GM12873 (cell line): ENCODE measurements at regions not wholly inside any gene's neighbourhood (a gene's known extent, or its start where the extent isn't known, plus 50 kb on each side); places are given as distances from the start of the nearest gene placed in this dataset.

Experiments used
- TF ChIP-seq, protein P1 (sequence below): IDR thresholded peaks from 2 replicates; pipeline ENCODE4 v1.5.1; 2012; ENCODE audit warnings: low read depth, mild to moderate bottlenecking, moderate library complexity, low read length, control low read depth; ENCODE audit not compliant: insufficient read depth; ENCODE audit errors: missing control alignments

GRCh38 chr5:174454890-174455289 lies 269.5 kb upstream of the MSX2 start:
- TF ChIP-seq, protein P1, sequence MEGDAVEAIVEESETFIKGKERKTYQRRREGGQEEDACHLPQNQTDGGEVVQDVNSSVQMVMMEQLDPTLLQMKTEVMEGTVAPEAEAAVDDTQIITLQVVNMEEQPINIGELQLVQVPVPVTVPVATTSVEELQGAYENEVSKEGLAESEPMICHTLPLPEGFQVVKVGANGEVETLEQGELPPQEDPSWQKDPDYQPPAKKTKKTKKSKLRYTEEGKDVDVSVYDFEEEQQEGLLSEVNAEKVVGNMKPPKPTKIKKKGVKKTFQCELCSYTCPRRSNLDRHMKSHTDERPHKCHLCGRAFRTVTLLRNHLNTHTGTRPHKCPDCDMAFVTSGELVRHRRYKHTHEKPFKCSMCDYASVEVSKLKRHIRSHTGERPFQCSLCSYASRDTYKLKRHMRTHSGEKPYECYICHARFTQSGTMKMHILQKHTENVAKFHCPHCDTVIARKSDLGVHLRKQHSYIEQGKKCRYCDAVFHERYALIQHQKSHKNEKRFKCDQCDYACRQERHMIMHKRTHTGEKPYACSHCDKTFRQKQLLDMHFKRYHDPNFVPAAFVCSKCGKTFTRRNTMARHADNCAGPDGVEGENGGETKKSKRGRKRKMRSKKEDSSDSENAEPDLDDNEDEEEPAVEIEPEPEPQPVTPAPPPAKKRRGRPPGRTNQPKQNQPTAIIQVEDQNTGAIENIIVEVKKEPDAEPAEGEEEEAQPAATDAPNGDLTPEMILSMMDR, result no peak

DNA sequence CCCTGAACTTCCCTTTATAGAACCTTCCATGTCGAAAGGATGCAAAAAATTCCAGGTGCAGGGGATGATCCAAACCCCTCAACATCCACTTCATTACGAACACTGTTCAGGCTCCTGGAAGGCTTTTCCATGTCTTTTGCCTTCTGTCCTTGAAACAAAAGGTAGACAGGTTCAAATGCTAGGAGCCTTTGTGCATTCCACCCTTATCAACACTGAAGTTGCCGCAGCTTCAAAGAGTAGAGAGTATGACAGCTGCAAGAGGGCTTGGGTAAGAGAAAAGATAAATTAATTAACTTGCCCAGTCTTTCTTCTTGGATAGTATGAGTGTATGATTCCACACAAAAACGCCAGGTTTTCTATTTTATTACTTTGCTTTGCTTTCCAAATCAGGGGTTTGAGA lies 269.1 kb upstream of the MSX2 start:
- TF ChIP-seq, protein P1, result no peak

GRCh38 chr5:174457141-174457678 lies 267.2 kb upstream of the MSX2 start:
- TF ChIP-seq, protein P1, result no peak

DNA sequence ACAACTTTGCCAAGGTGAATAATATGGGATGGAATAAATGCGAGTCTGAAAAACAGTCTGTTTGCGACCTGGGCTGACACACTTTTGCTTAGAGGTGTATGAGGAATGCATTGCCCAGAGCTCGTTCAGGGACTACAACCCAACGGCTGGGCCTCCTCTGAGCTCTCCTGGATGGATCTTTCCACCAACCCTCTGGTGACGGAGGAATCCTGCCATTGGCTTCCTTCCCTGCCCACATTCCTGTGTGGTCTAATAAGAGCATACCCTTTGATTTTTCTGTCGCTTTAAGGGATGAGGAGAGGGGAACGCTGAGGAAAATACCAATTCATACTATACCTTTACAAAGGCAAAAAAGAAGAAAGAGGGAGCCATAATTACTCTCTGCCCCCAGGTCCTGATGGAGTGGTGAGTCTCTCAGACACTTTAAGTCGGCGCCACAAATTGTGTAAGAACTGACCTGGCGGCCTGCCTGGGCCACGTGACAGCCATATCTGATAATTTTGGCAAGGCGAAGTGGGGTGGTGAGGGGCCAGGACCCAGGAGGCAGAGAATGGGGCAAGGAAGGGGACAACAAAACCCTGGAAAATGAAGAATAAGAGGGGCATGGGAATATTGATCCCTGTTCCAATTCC lies 265.2 kb upstream of the MSX2 start:
- TF ChIP-seq, protein P1, result no peak

- TF ChIP-seq, protein P1, result no peak
These were observed 264.4 kb upstream of the MSX2 start for GRCh38 chr5:174459832-174460448.

DNA sequence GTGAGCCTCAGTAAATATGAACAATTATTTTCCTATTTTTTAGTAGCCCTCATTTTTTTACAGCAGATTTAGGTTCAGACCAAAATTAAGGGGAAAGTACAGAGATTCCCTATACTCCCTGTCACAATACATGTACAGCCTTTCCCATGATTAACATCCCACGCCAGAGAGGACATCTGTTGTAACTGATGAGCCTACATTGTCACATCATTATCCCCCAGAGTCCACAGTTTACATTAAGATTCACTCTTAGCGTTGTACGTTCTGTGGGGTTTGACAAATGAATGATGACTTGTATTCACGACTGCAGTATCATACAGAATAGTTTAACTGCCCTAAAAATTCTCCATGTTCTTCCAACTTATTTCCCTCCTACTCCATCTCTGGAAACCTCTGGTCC lies 262.3 kb upstream of the MSX2 start:
- TF ChIP-seq, protein P1, result no peak

- TF ChIP-seq, protein P1, result no peak
These were observed 259.7 kb upstream of the MSX2 start for GRCh38 chr5:174464504-174465165.
